Fibroblast of lung (primary cell): ENCODE measurements at regions not wholly inside any gene's neighbourhood (a gene's known extent, or its start where the extent isn't known, plus 50 kb on each side); places are given as distances from the start of the nearest gene placed in this dataset.

ENCODE experiments used
- EZH2 ChIP-seq: IDR thresholded peaks from 2 replicates; pipeline ENCODE4 v1.5.1; 2012; ENCODE audit warnings: low read length, control low read depth, mild to moderate bottlenecking; ENCODE audit errors: missing control alignments
- TF ChIP-seq, protein P1 (sequence below), 2 donors: IDR thresholded peaks in 1 of 2; conservative IDR thresholded peaks in 1 of 2; 1 replicate in 1 of 2; 2 replicates in 1 of 2; pipeline ENCODE4 v1.5.1; 2011 to 2012; ENCODE audit warnings: low read length in 2 of 2, control low read depth in 1 of 2, inconsistent platforms in 1 of 2, low read depth in 1 of 2, mild to moderate bottlenecking in 1 of 2

DNA sequence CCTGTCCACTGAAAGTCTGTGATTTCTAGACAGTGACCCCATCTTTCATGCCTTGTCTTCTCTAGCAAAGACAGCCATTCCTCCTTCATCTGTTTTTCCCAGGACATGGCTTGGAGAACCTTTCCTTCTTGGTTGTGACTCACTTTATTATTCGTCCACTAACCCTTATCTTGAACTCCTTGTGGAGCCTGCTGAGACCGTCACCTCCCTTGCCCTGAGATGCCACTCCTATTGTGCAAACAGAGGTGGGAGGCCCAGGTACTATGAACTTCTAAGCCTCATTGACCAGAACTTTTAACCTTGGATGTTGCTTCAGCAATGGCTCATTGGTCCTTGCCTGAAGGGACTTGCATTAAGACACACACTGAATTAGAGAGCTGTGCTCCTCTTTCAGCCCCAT is 117.5 kb downstream of the FOXD2 start:
- TF ChIP-seq, protein P1, sequence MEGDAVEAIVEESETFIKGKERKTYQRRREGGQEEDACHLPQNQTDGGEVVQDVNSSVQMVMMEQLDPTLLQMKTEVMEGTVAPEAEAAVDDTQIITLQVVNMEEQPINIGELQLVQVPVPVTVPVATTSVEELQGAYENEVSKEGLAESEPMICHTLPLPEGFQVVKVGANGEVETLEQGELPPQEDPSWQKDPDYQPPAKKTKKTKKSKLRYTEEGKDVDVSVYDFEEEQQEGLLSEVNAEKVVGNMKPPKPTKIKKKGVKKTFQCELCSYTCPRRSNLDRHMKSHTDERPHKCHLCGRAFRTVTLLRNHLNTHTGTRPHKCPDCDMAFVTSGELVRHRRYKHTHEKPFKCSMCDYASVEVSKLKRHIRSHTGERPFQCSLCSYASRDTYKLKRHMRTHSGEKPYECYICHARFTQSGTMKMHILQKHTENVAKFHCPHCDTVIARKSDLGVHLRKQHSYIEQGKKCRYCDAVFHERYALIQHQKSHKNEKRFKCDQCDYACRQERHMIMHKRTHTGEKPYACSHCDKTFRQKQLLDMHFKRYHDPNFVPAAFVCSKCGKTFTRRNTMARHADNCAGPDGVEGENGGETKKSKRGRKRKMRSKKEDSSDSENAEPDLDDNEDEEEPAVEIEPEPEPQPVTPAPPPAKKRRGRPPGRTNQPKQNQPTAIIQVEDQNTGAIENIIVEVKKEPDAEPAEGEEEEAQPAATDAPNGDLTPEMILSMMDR (conservative IDR thresholded peaks at IDR 0.05 in 1 of 2, IDR thresholded peaks at IDR 0.05 in 1 of 2; ENCODE audit: low read depth in 1 of 2, low read length in 2 of 2): no peak
- no peak for TF ChIP-seq EZH2
